ENCODE measurements at regions not wholly inside any gene's neighbourhood (a gene's known extent, or its start where the extent isn't known, plus 50 kb on each side); places are given as distances from the start of the nearest gene placed in this dataset.

DNA sequence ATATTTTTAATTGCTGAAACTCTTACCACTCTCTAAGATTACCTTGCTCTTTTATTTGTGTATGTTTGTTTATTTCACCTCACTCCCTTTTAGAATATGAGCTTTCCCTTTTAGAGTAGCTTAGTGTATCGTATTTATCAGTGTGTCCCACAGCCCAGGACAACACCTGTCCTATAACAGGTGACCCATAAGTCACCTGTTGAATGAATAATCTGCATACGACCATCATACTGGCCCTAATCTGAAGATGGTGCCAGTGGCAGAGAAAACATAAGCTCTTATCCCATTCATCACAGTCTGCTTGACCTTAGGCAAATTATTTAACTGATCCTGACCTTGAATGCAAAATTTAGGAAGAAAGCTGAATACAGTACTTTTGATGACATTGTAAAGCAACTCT is 254.6 kb upstream of the NR2F2 start:
- DNase-seq (ENCODE audit: low read depth in 2 of 2) = no peak

DNA sequence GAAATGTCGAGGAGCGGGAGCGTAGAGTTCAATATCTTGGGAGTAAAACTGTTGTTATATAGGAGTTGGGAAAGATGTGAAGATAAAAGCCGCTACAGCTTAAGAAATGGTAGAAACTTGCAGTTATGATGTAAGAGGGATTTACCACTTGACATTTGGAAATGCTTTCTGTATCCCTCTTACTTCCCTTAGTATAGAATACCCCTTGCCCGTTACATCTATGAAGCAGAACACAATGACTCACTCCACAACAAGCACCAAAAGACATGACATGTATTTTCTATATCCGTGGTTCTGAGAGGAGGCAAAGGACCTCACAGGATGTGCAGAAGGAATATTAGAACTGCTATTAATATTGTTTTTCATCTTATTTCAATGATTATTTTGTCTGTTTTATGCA is 254.2 kb upstream of the NR2F2 start:
- no peak for DNase-seq (ENCODE audit: low read depth in 2 of 2)

- DNase-seq (ENCODE audit: low read depth in 2 of 2) = no peak
Measured at GRCh38 chr15:96079041-96079440, 251.5 kb upstream of the NR2F2 start.

DNA sequence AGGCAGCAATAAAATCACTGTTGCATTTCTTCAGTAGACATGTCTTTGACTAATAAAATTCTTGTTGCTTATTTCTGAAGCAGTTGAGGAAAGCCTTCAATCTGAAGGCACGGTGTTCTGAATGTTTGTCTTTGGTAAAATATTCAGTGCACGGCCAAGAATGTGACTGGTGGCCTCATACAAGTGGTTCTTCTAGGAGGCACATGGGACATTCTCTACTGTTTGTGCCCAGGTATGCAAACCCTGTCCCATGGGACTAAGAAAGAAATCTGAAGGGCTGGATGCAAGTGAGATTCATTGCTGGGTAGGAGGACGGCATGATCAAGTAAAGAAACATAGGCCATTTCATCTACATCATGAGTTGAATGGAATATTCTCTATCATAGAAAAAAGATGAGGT is 250.6 kb upstream of the NR2F2 start:
- DNase-seq (ENCODE audit: low read depth in 2 of 2) = no peak

DNA sequence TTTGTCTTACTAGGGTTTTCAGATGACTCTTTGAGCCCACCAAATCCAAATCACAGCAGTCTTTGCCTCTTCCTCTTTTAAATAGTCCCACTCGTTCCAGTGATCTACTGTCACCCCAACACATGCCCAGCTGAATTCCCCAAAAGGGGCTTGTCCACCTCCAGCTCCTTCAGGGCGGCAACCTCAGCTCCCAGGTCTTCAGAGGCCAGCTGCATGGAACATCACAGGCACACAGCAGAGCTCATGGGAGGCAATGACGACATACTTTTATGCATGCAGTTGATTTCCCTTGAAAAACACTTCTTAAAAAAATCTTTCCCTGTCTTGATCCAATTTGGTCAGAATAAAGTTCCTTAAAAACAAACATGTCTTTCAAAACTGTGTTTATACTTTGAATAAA is 244.3 kb upstream of the NR2F2 start:
- DNase-seq (ENCODE audit: low read depth in 2 of 2) = no peak

DNA sequence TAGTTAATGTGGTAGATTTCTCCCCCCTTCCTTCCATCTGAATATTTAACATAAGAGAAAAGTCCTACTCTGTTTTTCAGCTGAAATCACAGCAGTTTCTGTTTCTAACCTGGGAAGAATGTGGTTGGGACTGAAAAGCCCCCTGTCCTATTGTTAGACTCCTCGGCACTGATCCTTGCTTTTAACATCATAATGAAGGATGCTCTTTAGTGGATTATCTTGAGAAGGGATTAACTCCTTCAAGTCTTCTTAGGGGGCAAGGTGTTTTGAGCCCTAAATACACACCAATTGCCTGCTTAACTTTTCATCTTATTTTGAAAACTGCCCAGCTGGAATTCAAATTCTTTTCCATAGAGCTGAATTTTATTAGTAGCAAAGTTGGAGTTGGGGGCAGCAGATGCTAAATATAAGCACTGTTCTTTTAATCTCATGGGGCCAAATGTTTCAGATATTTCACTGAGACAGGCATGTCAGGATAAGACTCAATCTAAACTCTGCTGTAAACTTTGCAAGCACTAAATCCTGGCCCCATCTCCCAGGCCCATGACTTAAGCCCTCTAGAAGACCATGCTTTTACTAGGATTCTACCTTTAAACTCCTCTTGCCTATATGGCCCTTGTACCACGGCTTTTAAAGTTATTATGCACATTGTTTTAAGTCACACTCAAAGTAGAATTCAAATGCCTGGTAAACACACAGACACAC is 243.2 kb upstream of the NR2F2 start:
- DNase-seq (ENCODE audit: low read depth in 2 of 2) = no peak

DNA sequence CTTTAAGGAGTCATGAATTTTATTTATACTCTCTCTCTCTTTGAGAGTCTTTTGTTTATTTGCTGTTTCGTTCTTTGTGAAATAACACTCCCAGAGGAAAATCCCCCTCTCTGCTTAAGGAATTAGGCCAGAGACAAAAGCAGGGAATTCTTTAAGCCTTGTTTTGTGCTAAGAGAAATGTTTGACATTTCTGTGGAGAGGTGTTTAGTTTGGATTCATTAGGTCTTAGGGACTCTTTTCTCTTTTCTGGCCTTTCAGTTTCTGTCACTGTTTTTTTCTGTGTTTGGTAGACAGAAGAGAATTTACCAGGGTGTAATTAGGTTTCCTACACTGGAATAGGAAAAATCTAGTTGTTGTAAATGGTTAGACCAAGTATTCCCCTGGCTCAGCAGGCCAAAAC is 241.8 kb upstream of the NR2F2 start:
- no peak for DNase-seq (ENCODE audit: low read depth in 2 of 2)

DNA sequence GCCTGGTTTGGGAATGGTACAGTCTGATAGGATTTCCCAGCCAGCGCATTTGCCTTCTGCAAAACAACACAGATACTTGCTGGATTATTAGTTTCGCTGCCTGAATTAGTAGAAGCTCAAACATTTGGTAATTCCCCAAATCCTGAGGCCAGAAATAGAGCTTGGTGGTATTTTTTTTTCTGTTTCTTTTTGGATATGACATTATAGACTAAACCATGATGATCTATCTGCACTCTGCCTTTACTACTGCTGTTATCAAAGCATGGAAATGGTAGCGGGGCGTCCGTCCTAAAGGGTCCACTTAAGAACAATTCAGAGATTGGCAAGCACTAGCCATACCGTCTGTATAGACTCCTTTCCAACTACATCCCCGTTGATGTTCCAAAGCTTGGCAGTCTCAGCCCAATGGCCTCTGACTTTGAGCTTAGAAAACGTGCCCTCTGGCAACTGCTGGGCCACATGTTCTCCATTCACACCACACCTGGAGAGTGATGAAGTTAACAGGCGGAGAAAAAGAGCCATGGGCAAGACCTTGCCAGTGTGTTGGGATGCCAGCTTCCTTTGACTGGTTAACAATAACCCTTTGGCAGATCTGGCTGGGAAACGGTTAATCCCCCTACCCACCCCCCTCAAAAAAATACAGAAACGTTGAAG is 241.0 kb upstream of the NR2F2 start:
- DNase-seq (ENCODE audit: low read depth in 2 of 2) = no peak

- no peak for DNase-seq (ENCODE audit: low read depth in 2 of 2)
Measured at GRCh38 chr15:96092186-96092585, 238.3 kb upstream of the NR2F2 start.

- DNase-seq (ENCODE audit: low read depth in 2 of 2) = no peak
Measured at GRCh38 chr15:96093063-96093462, 237.4 kb upstream of the NR2F2 start.

- no peak for DNase-seq (ENCODE audit: low read depth in 2 of 2)
Measured at GRCh38 chr15:96097661-96098060, 232.8 kb upstream of the NR2F2 start.

DNA sequence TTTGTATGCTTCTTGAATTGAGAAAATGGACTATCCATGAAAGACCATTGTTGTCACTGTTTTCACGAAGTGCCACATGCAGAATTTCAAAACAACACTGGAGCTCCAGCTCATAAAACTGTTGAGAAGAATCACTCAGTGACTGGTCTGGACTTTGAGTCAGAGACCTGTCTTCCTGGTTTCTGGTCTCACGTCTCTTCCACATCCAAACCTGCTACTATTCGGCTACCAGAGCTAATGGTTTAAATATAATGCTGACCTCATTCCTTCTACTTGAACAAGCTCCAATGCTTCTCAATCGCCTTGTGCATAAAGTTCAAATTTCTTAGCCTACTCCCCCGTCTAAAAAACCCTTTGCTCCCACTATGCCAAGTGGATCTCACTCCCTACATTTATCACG is 227.9 kb upstream of the NR2F2 start:
- no peak for DNase-seq (ENCODE audit: low read depth in 2 of 2)

- no peak for DNase-seq (ENCODE audit: low read depth in 2 of 2)
Measured at GRCh38 chr15:96106181-96106580, 224.3 kb upstream of the NR2F2 start.

DNA sequence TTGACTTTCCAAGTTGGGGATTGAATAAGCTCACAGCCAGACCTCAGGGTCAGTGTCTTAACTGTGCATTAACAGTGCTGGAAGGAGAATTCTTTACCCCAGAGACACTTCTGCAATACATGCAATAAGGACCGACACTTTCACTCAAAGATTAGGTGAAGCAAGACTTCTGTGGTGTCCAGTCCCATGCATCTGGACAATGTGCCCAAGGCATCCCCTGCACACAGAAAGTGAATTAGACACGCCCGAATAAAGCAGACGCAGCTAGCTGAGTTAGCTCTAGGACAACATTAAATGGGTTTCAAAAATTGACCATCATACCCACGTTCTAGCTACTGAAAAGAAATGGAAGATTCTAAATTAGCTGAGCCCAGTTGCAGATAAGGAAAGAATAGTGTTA is 223.9 kb upstream of the NR2F2 start:
- DNase-seq (ENCODE audit: low read depth in 2 of 2) = no peak

DNA sequence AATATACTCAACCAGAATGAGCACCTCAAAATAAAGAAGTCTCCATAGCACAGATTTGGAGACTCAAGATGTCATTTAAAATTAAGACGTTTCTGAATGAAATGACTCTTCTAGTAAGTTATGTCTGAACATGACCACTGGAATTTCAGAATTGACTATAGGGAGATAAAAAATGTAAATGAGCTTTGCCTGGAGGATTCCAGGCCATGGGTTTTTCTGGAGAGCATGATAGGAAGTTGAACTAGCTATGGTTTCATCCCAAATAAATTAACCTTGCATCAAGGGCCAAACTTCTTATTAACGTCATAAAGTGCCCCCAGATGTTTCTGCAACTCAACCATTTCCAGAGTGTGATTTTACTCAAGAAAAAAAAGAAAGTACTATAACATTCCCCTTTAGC is 222.6 kb upstream of the NR2F2 start:
- no peak for DNase-seq (ENCODE audit: low read depth in 2 of 2)

DNA sequence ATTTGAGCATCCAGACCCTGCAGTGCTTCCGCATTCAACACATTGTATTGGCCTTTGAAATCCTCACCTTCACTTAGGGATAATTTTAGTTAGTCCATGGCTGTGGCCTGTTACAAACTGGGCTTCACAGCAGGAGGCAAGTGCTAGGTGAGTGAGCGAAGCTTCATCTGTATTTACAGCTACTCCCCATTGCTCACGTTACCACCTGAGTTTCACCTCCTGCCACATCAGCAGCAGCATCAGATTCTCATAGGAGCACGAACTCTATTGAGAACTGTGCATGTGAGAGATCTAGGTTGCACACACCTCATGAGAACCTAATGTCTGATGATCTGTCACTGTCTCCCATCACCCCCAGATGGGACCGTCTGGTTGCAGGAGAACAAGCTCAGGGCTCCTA is 222.1 kb upstream of the NR2F2 start:
- no peak for DNase-seq (ENCODE audit: low read depth in 2 of 2)

GRCh38 chr15:96109820-96110219 is 220.7 kb upstream of the NR2F2 start:
- DNase-seq (ENCODE audit: low read depth in 2 of 2) = no peak

GRCh38 chr15:96112018-96112417 is 218.5 kb upstream of the NR2F2 start:
- no peak for DNase-seq (ENCODE audit: low read depth in 2 of 2)

GRCh38 chr15:96115642-96116041 is 214.9 kb upstream of the NR2F2 start:
- DNase-seq (ENCODE audit: low read depth in 2 of 2) = no peak

DNA sequence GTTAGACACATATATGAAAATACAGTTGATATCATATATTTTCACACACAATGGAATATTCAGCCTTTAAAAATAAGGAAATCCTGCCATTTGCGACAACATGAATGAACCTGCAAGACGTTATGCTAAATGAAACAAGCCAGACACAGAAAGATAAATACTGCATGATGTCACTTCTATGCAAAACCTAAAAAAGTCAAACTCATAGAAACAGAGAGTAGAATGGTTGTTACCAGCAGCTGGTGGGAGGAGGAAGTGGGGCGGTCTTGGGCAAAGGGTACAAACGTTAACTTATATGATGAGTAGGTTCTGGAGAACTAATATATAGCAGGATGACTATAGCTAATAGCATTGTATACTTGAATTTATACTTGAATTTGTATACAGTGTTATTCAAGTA is 213.2 kb upstream of the NR2F2 start:
- no peak for DNase-seq (ENCODE audit: low read depth in 2 of 2)

DNA sequence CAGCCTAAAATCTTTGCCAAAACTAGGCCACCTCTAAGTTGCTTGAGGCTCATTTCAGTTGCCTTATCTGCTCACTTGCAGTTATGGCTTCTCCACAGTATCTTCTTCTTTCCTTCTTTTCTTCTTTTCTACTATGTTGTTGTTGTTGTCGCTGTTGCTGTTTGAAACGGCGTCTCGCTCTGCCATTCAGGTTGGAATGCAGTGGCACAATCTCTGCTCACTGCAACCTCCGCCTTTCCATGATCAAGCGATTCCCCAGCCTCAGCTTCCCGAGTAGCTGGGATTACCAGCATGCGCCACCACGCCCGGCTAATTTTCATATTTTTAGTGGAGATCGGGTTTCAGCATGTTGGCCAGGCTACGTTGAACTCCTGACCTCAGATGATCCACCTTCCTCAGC is 210.8 kb upstream of the NR2F2 start:
- no peak for DNase-seq (ENCODE audit: low read depth in 2 of 2)

DNA sequence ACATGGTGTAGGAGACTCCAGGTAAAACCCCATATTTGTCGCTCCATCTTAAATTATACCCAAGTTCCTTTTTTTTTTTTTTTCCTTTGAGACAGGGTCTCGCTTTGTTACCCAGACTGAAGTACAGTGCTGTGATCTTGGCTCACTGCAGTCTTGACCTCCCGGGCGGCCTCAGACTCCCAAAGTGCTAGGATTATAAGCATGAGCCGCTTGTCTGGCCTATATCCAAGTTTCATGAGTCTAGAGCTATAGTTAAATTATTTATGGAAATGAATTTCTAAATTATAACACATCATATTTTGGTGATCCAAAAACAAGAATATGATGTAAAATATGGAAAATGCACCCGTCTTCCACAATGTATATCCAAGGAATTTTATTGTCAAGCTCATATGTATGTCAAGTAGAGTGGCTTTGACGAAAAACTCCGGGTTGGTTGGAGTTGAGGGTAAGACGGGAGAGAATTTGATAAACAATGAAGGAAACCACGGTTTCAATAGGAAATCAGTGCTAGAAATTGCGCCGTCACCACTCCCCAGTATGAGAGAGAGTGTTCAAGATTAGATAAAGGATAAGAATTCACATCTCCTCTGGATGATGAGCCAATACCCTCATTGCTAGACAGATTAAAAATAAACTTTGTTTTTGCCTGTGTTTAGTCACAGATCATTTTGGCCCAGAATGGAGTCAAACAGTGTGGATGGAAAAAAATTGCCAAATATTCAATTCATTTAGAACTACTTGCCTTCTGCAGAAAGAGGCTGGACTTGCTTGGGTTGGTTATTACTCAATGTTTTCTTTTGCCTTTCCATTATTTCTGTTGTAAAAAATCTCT is 209.2 kb upstream of the NR2F2 start:
- no peak for DNase-seq (ENCODE audit: low read depth in 2 of 2)

All from stimulated activated CD4-positive, alpha-beta T cell treated with anti-CD3 and anti-CD28 coated beads, Interleukin-15, amount 100 ng/mL, for 48 hours (primary cell).